ENCODE measurements at regions not wholly inside any gene's neighbourhood (a gene's known extent, or its start where the extent isn't known, plus 50 kb on each side); places are given as distances from the start of the nearest gene placed in this dataset.

- Mint-ChIP-seq H3K36me3 (ENCODE audit: low read depth) (no peaks in the 10 kb centered on the region), H3K27ac (no peak overlapping the region), H3K4me1 (no peaks in the 10 kb centered on the region), H3K9me3 (peaks cover 13% of the 10 kb centered on the region), H3K4me3 (no peak overlapping the region), H3K27me3 (no peaks in the 10 kb centered on the region)
- ATAC-seq (no peak), DNase-seq (no peak)
These were observed 404.3 kb upstream of the NOVA1 start for GRCh38 chr14:27002179-27002578.

- Mint-ChIP-seq H3K27ac (no peak overlapping the region), H3K4me3 (no peak overlapping the region), H3K4me1 (no peaks in the 10 kb centered on the region), H3K36me3 (ENCODE audit: low read depth) (no peaks in the 10 kb centered on the region), H3K9me3 (peaks cover 17% of the 10 kb centered on the region), H3K27me3 (no peaks in the 10 kb centered on the region)
- DNase-seq = no peak
- no peak for ATAC-seq
These were observed 408.7 kb upstream of the NOVA1 start for GRCh38 chr14:27006570-27006969.

- no peak overlapping the region for H3K4me3 Mint-ChIP-seq
- no peaks in the 10 kb centered on the region for H3K4me1 Mint-ChIP-seq
- peaks cover 17% of the 10 kb centered on the region for H3K9me3 Mint-ChIP-seq
- no peaks in the 10 kb centered on the region for H3K36me3 Mint-ChIP-seq (ENCODE audit: low read depth)
- H3K27ac Mint-ChIP-seq = no peak overlapping the region
- no peaks in the 10 kb centered on the region for H3K27me3 Mint-ChIP-seq
- ATAC-seq = no peak
- DNase-seq = no peak
These were observed 410.4 kb upstream of the NOVA1 start for GRCh38 chr14:27008187-27008586.

- Mint-ChIP-seq H3K9me3 (peaks cover 11% of the 10 kb centered on the region), H3K4me1 (no peaks in the 10 kb centered on the region), H3K27ac (no peak overlapping the region), H3K27me3 (no peaks in the 10 kb centered on the region), H3K36me3 (ENCODE audit: low read depth) (no peaks in the 10 kb centered on the region), H3K4me3 (no peak overlapping the region)
- ATAC-seq (no peak), DNase-seq (no peak)
These were observed 414.8 kb upstream of the NOVA1 start for GRCh38 chr14:27012641-27013040.

- no peak for ATAC-seq
- no peaks in the 10 kb centered on the region for H3K27me3 Mint-ChIP-seq
- no peaks in the 10 kb centered on the region for H3K36me3 Mint-ChIP-seq (ENCODE audit: low read depth)
- no peak for DNase-seq
- H3K4me3 Mint-ChIP-seq = no peak overlapping the region
- no peaks in the 10 kb centered on the region for H3K4me1 Mint-ChIP-seq
- H3K27ac Mint-ChIP-seq = no peak overlapping the region
- H3K9me3 Mint-ChIP-seq = peaks cover 8% of the 10 kb centered on the region
These were observed 415.8 kb upstream of the NOVA1 start for GRCh38 chr14:27013678-27014077.

- Mint-ChIP-seq H3K4me1 (no peaks in the 10 kb centered on the region), H3K27ac (no peak overlapping the region), H3K27me3 (no peaks in the 10 kb centered on the region), H3K36me3 (ENCODE audit: low read depth) (no peaks in the 10 kb centered on the region), H3K4me3 (no peak overlapping the region), H3K9me3 (no peaks in the 10 kb centered on the region)
- DNase-seq (no peak), ATAC-seq (no peak)
These were observed 417.2 kb upstream of the NOVA1 start for GRCh38 chr14:27015065-27015464.

- DNase-seq (no peak), ATAC-seq (no peak)
- peaks cover 5% of the 10 kb centered on the region for H3K9me3 Mint-ChIP-seq
These were observed 427.8 kb upstream of the NOVA1 start for GRCh38 chr14:27025648-27026047.

GRCh38 chr14:27026097-27026496, 428.3 kb upstream of the NOVA1 start:
- no peaks in the 10 kb centered on the region for H3K27me3 Mint-ChIP-seq
- H3K9me3 Mint-ChIP-seq = peaks cover 8% of the 10 kb centered on the region
- no peaks in the 10 kb centered on the region for H3K4me1 Mint-ChIP-seq
- H3K27ac Mint-ChIP-seq = no peak overlapping the region
- H3K36me3 Mint-ChIP-seq (ENCODE audit: low read depth) = no peaks in the 10 kb centered on the region
- DNase-seq = no peak
- no peak for ATAC-seq
- H3K4me3 Mint-ChIP-seq = no peak overlapping the region

More at GRCh38 chr14:27025648-27026047, 427.8 kb upstream of the NOVA1 start:
- Mint-ChIP-seq H3K36me3 (ENCODE audit: low read depth) (no peaks in the 10 kb centered on the region), H3K27me3 (no peaks in the 10 kb centered on the region), H3K27ac (no peak overlapping the region), H3K4me1 (no peaks in the 10 kb centered on the region), H3K4me3 (no peak overlapping the region)

GRCh38 chr14:27040552-27040951, 442.7 kb upstream of the NOVA1 start:
- DNase-seq (no peak), ATAC-seq (no peak)
- H3K4me1 Mint-ChIP-seq = no peaks in the 10 kb centered on the region
- no peak overlapping the region for H3K4me3 Mint-ChIP-seq
- H3K36me3 Mint-ChIP-seq (ENCODE audit: low read depth) = no peaks in the 10 kb centered on the region
- no peaks in the 10 kb centered on the region for H3K27me3 Mint-ChIP-seq
- H3K27ac Mint-ChIP-seq = no peak overlapping the region
- peaks cover 12% of the 10 kb centered on the region for H3K9me3 Mint-ChIP-seq

GRCh38 chr14:27049701-27050100, 451.9 kb upstream of the NOVA1 start:
- no peak for DNase-seq
- no peaks in the 10 kb centered on the region for H3K36me3 Mint-ChIP-seq (ENCODE audit: low read depth)
- no peak for ATAC-seq

GRCh38 chr14:27050208-27050607, 452.4 kb upstream of the NOVA1 start:
- ATAC-seq (no peak), DNase-seq (no peak)
- H3K27me3 Mint-ChIP-seq = no peaks in the 10 kb centered on the region
- H3K4me1 Mint-ChIP-seq = no peaks in the 10 kb centered on the region
- no peaks in the 10 kb centered on the region for H3K36me3 Mint-ChIP-seq (ENCODE audit: low read depth)
- H3K9me3 Mint-ChIP-seq = peaks cover 17% of the 10 kb centered on the region
- H3K4me3 Mint-ChIP-seq = no peak overlapping the region
- H3K27ac Mint-ChIP-seq = no peak overlapping the region

More at GRCh38 chr14:27049701-27050100, 451.9 kb upstream of the NOVA1 start:
- Mint-ChIP-seq H3K4me3 (no peak overlapping the region), H3K4me1 (no peaks in the 10 kb centered on the region), H3K27ac (no peak overlapping the region), H3K27me3 (no peaks in the 10 kb centered on the region), H3K9me3 (peaks cover 13% of the 10 kb centered on the region)

- Mint-ChIP-seq H3K27ac (no peak overlapping the region), H3K9me3 (peaks cover 14% of the 10 kb centered on the region), H3K27me3 (no peaks in the 10 kb centered on the region), H3K36me3 (ENCODE audit: low read depth) (no peaks in the 10 kb centered on the region), H3K4me3 (no peak overlapping the region), H3K4me1 (no peaks in the 10 kb centered on the region)
- DNase-seq (no peak), ATAC-seq (no peak)
These were observed 458.8 kb upstream of the NOVA1 start for GRCh38 chr14:27056586-27056985.

GRCh38 chr14:27061299-27061698, 463.5 kb upstream of the NOVA1 start:
- no peaks in the 10 kb centered on the region for H3K27me3 Mint-ChIP-seq
- H3K27ac Mint-ChIP-seq = no peak overlapping the region
- H3K4me1 Mint-ChIP-seq = no peaks in the 10 kb centered on the region
- no peak overlapping the region for H3K4me3 Mint-ChIP-seq
- ATAC-seq (no peak), DNase-seq (no peak)
- peaks cover 8% of the 10 kb centered on the region for H3K9me3 Mint-ChIP-seq
- no peaks in the 10 kb centered on the region for H3K36me3 Mint-ChIP-seq (ENCODE audit: low read depth)

GRCh38 chr14:27063959-27064358, 466.1 kb upstream of the NOVA1 start:
- Mint-ChIP-seq H3K9me3 (peaks cover 11% of the 10 kb centered on the region), H3K4me3 (no peak overlapping the region), H3K36me3 (ENCODE audit: low read depth) (no peaks in the 10 kb centered on the region), H3K27ac (no peak overlapping the region), H3K27me3 (no peaks in the 10 kb centered on the region), H3K4me1 (no peaks in the 10 kb centered on the region)
- ATAC-seq (no peak), DNase-seq (no peak)

- no peaks in the 10 kb centered on the region for H3K27me3 Mint-ChIP-seq
These were observed 468.1 kb upstream of the NOVA1 start for GRCh38 chr14:27065886-27066285.

GRCh38 chr14:27067961-27068360, 470.1 kb upstream of the NOVA1 start:
- H3K4me1 Mint-ChIP-seq = no peaks in the 10 kb centered on the region
- H3K27ac Mint-ChIP-seq = no peak overlapping the region
- no peak for ATAC-seq
- DNase-seq = no peak
- H3K9me3 Mint-ChIP-seq = peaks cover 9% of the 10 kb centered on the region
- no peak overlapping the region for H3K4me3 Mint-ChIP-seq
- H3K27me3 Mint-ChIP-seq = no peaks in the 10 kb centered on the region
- H3K36me3 Mint-ChIP-seq (ENCODE audit: low read depth) = no peaks in the 10 kb centered on the region

More at GRCh38 chr14:27065886-27066285, 468.1 kb upstream of the NOVA1 start:
- H3K4me3 Mint-ChIP-seq = no peak overlapping the region
- no peaks in the 10 kb centered on the region for H3K4me1 Mint-ChIP-seq
- H3K9me3 Mint-ChIP-seq = peaks cover 11% of the 10 kb centered on the region
- no peaks in the 10 kb centered on the region for H3K36me3 Mint-ChIP-seq (ENCODE audit: low read depth)
- DNase-seq = no peak
- no peak overlapping the region for H3K27ac Mint-ChIP-seq
- ATAC-seq = no peak
